ENCODE measurements at regions not wholly inside any gene's neighbourhood (a gene's known extent, or its start where the extent isn't known, plus 50 kb on each side); places are given as distances from the start of the nearest gene placed in this dataset.
"Not testable (repeated sequence)": the region's sequence is repeated elsewhere in the genome, so short reads cannot be mapped to it uniquely, and the experiment has no call there.

GRCh38 chr12:89289720-89290119 is 62.6 kb downstream of the DUSP6 start:
- no peak for DNase-seq

GRCh38 chr12:89288959-89289358 is 63.3 kb downstream of the DUSP6 start:
- DNase-seq: no peak

- no peak for DNase-seq
These were observed 65.8 kb downstream of the DUSP6 start for GRCh38 chr12:89286501-89286900.

- DNase-seq: no peak
These were observed 70.8 kb downstream of the DUSP6 start for GRCh38 chr12:89281539-89281867.

- no peak for DNase-seq
These were observed 71.3 kb downstream of the DUSP6 start for GRCh38 chr12:89280833-89281538.

GRCh38 chr12:89279499-89279898 is 72.8 kb downstream of the DUSP6 start:
- DNase-seq: no peak

- no peak for DNase-seq
These were observed 73.4 kb downstream of the DUSP6 start for GRCh38 chr12:89278862-89279261.

- no peak for DNase-seq
These were observed 74.1 kb downstream of the DUSP6 start for GRCh38 chr12:89278169-89278568.

GRCh38 chr12:89276860-89277259 is 75.4 kb downstream of the DUSP6 start:
- no peak for DNase-seq

- DNase-seq: no peak
These were observed 78.8 kb downstream of the DUSP6 start for GRCh38 chr12:89273525-89273924.

- DNase-seq: no peak
These were observed 81.8 kb downstream of the DUSP6 start for GRCh38 chr12:89270548-89270947.

GRCh38 chr12:89269174-89269573 is 83.1 kb downstream of the DUSP6 start:
- no peak for DNase-seq

GRCh38 chr12:89267404-89267803 is 84.9 kb downstream of the DUSP6 start:
- no peak for DNase-seq

GRCh38 chr12:89266574-89267188 is 85.6 kb downstream of the DUSP6 start:
- DNase-seq: not testable (repeated sequence)

GRCh38 chr12:89264837-89265236 is 87.5 kb downstream of the DUSP6 start:
- DNase-seq: no peak

GRCh38 chr12:89263900-89264299 is 88.4 kb downstream of the DUSP6 start:
- DNase-seq: no peak

- DNase-seq: peak; percentile 16
These were observed 89.3 kb downstream of the DUSP6 start for GRCh38 chr12:89262855-89263552.

GRCh38 chr12:89261982-89262381 is 90.3 kb downstream of the DUSP6 start:
- DNase-seq: no peak

GRCh38 chr12:89260841-89261637 is 91.3 kb downstream of the DUSP6 start:
- no peak for DNase-seq

GRCh38 chr12:89259821-89260220 is 92.5 kb downstream of the DUSP6 start:
- DNase-seq: no peak

- no peak for DNase-seq
These were observed 93.9 kb downstream of the DUSP6 start for GRCh38 chr12:89258240-89258969.

GRCh38 chr12:89257340-89257739 is 95.0 kb downstream of the DUSP6 start:
- DNase-seq: no peak

GRCh38 chr12:89256060-89256459 is 96.2 kb downstream of the DUSP6 start:
- DNase-seq: no peak

All from SHP77 treated with DMSO at 0.1 percent for 48 hours (cell line).